GM19438 (cell line): ENCODE measurements at regions not wholly inside any gene's neighbourhood (a gene's known extent, or its start where the extent isn't known, plus 50 kb on each side); places are given as distances from the start of the nearest gene placed in this dataset.
A peak's percentile ranks its signal among the peaks of the same experiment; 100 is the strongest.

Experiments
- ATAC-seq: cut with Tn5 transposase; IDR thresholded peaks from one replicate; pipeline ENCODE4 v1.9.1; 2021; ENCODE audit warnings: low read depth; ENCODE audit not compliant: unreplicated experiment

DNA sequence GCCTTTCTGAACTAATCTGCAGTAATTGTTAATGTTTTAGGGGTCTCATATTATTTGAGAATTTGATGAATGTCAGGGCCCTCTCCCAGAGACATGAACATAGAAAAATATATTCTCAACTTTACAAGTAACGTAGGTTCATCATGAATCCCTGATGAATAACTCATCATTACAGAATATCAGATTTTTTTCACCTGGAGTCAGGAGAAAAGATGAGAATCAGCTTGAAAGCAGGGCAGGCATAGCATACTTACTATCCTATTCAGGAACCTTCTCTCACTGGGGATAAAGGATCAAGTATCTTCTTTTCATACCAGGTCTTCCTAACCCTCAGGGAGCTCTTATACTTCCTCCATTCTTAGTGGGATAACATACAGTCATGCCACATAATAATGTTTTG is 552.6 kb upstream of the TBL1XR1 start:
- no peak for ATAC-seq

DNA sequence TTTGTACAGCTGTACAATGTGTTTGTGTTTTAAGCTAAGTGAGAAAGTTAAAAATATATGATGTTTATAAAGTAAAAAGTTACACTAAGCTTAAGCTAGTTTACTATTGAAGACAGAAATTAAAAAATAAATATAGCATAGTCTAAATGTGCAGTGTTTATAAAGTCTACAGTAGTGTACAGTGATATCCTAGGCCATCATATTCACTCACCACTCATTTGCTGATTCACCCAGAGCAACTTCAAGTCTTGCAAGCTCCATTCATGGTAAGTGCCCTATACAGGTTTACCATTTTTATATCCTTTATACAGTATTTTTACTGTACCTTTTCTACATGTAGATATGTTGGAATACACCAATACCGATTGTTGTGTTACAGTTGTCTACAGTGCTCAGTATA is 553.2 kb upstream of the TBL1XR1 start:
- no peak for ATAC-seq

DNA sequence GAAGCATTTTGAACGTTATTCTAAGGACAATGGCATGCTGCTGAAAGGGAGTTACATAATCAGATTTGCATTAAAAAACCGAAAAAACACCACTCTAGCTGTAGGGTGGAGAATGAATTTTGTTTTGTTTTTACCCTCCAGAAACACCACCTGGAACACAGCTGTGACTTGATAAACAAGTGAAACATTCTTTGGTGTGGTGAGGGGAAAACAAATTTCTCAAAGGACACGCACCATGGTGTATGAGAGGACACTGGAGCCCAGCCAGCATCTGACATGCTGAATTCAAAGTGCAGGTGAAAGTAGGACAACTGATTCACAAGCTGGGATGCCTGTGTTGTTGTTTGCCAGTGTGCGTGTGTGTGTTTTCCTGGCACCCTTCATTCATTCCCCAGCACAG is 554.5 kb upstream of the TBL1XR1 start:
- ATAC-seq, result no peak

DNA sequence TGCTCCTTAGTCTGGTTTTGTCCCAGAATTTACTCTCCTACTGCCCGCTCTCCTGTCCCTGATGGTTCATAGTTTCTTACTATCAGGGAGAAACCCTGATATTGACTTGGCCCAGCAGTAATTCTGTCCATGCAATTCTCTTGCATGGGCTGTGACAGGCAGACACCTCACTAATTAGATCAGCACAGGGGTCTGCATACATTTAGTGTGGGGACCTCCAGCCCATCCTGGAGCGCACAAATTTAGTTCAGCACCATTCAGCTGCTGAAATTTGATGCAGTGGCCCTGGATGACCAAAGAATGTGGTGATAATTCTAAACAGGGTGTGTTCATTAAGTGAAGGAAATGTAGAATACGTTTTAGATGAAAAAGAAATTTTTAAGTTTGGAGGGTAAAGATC is 555.5 kb upstream of the TBL1XR1 start:
- ATAC-seq, result no peak

DNA sequence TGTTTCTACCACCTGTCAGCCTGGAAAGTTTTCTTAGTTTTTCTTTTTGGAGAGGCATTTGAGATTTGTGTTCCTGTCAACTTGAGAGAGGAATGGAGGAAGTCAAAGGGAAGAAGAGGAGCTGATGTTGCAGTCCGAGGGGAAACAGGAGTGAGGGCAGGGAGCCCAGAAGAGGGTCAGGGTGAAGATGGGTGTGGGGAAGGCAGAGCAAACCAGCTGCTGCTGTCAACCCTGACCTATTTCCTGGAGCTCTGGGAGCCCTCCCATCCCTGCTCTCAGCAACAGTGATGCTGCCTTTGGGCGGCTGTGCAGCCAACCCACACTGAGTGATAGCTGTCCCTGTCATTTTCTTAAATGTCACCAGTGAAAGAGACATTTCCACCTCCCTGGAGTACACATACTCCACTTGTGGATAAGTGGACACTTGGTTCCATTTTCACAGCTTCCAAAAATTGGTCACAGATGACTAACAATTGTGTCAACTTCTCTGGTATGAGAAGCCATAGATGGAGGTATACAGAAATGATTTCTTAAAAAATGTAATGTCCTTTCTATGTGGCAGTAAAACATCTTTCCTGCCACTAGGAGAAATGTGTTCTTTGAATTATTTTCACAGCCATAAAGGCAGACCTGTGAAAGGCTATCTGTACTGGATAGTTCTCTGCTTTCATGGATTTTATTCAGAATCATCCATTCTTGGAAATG is 556.3 kb upstream of the TBL1XR1 start:
- no peak for ATAC-seq

GRCh38 chr3:177754508-177754921 is 557.2 kb upstream of the TBL1XR1 start:
- no peak for ATAC-seq

- ATAC-seq, result no peak
Measured at GRCh38 chr3:177758126-177758525, 560.8 kb upstream of the TBL1XR1 start.

DNA sequence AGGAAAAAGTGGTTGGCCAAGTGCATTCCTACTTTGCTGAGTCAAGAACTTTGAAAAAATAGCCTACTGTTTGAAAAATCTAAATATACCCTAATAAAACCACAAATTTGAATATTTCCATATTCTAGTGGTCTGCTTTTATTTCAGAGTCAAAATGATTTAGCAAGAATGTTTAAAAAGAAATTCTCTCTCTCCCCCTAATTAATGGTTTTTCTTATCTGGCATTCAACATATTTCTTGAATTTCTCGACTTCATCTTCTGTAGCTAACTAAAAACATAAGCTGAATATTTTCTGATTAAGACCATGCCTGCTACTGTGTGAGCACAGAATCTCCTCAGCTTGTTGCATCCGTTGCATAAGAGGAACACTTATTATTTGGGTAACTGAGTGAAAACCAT is 563.5 kb upstream of the TBL1XR1 start:
- no peak for ATAC-seq

DNA sequence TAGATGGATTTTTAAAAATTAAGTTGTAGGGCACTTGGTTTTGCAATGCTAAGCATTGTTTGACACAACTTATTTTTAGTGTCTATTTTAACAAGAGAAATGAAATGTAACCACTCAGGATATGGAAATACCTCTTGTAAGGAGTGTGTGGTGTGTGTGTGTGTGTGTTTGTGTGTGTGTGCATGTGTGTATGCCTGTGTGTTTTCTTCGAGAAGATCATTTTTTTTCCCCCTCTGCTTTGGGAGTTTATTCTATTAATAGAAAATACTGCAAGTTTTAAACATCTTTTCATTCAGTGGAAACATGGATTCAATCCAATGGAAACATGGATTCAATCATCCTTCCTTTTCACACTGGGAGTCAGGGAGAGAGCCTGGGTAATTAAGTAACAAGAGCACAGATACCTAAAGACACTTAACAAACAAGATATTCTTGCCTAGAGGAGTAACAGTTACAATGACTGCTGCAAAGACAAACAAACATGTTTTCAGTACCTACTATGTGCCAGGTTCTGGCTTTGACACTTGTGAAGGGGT is 567.2 kb upstream of the TBL1XR1 start:
- no peak for ATAC-seq

DNA sequence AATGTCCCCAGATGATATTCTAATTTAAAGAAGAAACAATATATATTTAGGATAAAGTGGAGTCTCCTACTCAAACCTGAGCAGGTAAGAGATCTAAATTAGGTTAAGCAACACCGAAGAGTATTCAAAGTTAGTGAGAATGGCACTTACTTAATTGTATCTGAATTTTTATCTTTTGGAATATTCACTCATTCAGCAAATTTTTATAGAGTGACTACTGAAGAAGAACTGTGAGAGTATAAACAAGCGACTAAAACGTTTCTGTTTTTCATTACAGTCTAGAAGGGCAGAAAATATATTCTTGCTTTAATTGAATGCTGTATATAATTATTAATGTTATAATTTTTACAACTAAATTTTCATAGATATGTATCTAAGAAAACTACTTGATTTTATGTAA is 567.7 kb upstream of the TBL1XR1 start:
- ATAC-seq, result no peak

DNA sequence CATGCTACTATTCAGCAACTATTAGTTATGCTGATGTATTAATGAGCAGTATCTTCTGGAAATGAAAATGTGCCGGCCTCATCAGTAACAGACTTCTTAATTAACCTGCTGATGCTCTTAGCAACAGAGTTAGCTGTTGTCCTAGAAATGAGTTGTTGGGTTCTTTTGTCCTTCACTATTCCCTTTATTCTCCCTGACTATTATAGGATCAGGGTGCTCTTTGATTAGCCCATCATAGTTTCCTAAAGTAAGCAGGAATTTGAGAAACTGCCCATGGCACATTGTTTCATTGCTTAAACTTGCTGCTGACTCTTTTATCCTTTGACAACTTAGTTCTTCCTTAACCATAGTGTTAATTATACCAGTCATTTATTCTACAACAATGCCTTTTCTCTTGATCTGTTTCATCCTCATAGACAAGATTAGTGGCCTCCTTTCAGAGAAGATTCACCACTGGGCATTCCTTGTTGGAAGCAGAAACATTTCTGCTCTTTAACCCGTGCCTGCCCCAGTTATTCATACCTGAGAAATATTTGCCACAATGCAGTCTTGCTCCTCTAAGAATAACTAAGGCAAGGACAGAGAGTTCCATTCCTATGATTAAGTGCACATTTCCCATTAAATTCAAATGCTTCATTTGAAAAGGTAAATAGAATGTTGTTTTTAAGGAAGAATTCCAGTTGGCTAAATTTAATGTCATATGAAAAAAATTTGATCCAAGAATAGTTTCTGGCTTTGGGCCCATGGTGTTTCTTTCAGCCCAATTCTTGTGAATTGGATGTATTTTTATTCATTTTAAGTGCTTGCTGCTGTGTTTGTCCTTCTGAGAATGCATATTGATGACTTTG is 573.3 kb upstream of the TBL1XR1 start:
- no peak for ATAC-seq

GRCh38 chr3:177771780-177772179 is 574.5 kb upstream of the TBL1XR1 start:
- no peak for ATAC-seq

GRCh38 chr3:177772908-177773557 is 575.8 kb upstream of the TBL1XR1 start:
- no peak for ATAC-seq

- no peak for ATAC-seq
Measured at GRCh38 chr3:177773717-177774116, 576.4 kb upstream of the TBL1XR1 start.

- no peak for ATAC-seq
Measured at GRCh38 chr3:177776661-177777101, 579.4 kb upstream of the TBL1XR1 start.

- ATAC-seq, result peak; percentile 88
Measured at GRCh38 chr3:177777699-177778098, 580.4 kb upstream of the TBL1XR1 start.

DNA sequence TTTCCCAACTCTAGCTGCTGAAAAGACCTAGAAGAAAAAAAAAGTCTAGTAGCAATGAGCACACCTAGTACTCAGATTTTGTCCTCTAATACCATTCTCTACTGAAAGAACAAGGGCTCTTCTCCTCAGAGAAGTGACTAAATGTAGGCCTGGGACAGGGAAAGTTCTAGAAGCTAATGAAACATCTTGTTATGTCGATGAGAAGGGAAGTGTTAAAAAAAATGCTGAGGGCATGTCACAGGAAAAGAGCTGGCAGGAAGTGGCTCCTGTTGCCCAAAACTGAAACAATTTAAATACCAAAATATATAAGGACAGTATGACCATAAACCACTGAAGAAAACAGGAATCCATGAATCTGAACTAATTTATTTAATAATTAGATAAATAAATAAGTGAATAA is 581.4 kb upstream of the TBL1XR1 start:
- ATAC-seq, result no peak

DNA sequence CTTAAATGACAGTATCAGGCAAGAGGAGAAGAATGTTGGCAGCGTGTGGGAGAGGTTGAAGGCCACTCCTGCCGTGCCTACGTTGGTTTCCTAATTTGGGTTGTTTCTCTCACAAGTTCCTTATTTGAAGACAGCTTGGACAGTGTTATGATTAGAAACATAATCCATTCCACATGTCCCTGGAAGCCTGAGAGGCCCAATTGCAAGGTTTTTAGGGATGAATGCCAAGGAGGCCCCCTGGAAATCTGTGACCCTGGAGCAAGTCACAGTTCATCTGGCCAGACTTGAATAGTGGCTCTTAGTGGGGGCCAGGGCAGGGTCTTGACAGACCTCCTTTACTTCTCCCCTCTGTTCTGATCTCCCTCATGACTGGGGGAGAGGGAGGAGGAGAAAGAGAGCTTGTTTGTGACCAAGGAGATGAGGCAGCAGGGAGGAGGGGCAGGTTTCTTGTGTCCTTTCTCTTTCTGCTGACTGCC is 584.4 kb upstream of the TBL1XR1 start:
- ATAC-seq, result no peak

GRCh38 chr3:177783338-177783737 is 586.1 kb upstream of the TBL1XR1 start:
- ATAC-seq, result no peak

- no peak for ATAC-seq
Measured at GRCh38 chr3:177783767-177784166, 586.5 kb upstream of the TBL1XR1 start.
